NCI-H82 treated with DMSO at 0.1 percent for 48 hours (cell line): ENCODE measurements at regions not wholly inside any gene's neighbourhood (a gene's known extent, or its start where the extent isn't known, plus 50 kb on each side); places are given as distances from the start of the nearest gene placed in this dataset.

Experiments used
- DNase-seq: peaks from one replicate; lab custom pipeline; 2025; ENCODE audit not compliant: unreplicated experiment; lab: John Stamatoyannopoulos, UW

DNA sequence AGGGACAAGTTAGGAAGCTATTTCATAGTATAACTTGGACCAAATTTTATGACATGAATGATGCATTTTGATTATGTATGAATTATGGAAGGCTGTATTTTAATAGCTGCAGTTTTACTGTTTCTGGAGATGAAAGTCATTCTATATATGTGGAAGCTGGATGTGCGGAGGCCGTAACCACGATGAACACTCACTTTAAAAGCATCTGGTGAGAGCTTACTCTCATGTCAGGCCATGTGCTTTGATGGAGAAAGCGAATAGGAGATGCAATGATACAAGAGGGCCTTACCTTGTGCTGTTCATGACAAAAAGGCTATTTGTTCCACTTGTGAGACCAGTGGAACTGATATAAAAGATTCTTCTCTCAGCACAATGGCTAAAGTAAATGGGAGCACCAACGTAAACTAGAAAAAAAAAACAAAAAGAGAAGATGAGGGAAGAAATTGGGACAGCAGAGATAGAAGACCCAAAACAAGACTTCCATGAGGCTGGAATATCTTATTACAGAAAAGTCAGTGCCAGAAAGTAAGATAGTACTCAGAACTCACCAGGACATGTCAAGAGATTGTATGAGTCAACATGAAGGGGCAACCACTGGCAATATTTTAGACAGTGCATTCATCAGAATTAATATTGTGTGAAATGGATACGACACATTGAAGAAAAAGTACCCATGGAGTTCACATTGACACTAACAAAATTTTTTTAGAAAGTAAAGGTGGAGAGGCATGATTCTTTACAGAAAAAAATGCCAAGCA, 63.3 kb upstream of the GAB1 start:
- no peak for DNase-seq

DNA sequence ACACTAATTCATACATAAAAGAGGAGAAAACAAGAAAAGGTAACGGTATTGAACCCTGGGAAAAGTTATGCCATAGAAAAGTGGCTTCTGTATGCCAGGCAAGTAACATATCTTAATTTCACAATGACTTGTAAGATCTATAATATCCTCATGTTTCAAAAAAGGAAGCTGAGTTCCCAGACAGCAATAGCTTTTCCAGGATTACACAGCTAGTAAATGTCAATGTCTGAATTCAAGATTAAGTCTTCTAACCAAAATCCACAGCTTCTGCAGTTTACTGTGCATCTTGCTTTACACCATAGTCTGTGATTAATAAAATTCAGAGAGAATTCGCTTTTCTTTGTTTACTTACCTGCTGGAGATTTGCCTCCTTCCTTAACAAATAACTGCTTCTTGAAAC, 55.8 kb upstream of the GAB1 start:
- DNase-seq = no peak

DNA sequence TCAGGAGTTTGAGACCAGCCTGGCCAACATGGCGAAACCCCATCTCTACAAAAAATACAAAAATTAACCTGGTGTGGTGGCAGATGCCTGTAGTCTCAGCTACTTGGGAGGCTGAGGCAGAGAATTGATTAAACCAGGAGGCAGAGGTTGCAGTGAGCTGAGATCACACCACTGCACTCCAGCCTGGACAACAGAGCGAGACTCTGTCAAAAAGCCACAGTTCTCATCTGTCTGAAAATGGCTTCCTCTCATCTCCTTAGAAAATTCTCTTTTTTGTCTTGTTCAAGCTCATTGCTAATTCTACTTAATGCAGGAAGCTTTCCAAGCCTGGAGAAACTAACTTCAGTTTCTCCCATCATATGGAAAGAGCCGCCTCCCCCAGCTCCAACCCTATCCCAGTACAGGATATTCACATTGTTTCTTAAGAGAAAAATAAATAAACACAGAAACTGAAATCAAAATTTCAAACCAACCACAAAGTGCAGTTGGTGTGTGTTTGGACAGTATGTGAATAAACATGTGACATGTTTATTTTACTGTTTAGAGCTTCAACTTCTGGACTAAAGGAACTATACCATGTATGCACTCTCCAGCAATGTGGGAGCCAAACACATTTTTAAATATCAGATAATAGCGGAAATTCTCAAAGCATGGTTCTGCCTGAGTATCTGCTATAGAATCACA, 55.0 kb upstream of the GAB1 start:
- no peak for DNase-seq

DNA sequence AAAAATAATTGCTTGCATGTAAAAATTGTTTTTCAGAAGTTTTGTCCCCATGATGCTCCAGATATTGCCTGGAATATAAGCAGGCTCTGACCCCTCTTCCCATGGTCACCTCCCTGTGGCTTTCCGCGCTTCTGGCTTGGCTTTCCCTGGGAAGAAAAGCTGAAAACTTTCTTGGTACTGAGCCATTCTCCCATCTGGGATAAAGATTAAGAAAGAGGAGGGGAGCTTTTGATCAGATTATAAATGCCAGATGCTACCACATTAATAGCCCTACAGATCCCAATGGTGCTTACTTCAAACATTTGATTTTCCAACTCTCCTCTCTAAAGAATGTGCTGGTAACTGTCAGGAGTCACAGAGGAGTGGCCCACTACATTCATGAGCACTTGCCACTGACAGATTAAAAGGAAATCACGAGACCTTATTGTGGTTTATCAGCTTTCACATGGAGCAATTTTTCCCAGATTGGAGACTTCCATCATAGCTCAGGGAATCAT, 54.4 kb upstream of the GAB1 start:
- peak; percentile 93 for DNase-seq

DNA sequence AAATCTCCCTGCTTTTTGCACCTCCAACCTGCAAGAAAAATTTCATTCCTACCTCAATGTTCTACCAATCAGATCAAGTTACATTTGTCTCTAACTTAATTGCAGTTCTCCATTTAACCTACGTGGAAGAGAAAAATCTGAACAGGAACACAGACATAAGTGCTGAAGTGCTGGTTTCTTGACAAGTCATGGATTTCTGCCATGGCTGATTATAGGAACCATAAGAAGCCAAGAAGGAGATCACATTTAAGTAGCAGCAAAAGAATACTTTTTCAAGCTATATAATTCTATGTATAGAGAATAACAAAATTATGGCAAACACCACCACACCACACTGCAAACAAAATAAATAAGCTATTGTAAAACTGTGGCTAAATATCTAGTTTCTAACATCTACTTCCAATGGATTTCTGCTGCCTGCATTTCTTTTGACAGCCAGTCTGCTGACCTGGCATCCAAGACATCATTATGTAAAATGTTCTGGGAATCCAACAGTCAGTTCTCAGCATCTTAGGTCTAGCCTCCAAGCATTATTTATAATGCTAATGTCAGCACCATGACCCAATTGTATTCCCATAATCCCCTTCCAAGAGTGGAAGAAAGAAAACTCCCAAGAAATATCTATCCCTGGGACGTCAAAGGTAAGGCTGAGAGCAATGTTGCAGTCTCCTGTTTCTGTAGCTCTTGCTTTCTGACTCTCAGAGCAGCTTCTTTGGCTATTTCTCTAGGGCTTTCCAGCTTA, 50.8 kb upstream of the GAB1 start:
- DNase-seq = no peak

DNA sequence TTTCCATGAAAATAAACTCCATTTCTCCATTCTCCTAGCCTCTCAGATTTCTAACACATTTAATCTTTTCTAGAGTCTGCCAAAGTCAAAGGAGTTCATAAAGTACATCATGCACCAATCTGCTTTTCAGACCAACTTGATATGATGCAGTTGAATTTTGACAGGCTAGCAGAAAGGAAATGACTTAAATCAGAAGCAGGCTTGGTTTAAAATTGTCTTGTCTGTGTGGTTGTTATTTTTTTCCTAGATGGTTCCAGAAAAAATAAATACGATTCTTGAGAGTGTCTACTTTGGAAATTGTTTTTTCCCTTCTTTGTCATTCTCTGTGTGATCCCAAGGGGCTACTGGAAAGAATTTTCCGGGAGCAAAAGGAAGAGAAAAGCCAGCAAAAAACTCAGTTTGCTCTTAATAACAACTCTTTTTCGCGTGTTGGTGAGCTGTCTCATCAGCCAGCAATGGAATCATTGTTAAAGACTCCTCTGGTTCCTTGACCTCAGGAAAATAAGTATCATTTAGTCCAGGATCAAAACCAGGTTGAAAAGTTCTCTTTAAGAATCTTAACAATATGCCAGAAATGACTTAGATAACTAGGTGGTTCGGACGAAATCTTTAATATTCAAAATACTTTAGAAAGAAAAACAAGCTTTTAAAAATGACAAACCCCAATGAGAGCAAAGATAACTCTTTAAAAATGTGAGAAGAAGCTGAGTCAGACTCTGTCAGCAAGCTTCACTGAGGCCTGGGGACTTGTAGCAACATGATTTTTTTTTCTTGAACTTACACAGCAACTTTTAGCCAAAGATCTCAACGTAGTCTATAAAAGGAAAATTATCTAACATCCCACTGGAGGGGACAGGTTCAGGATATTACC, 49.7 kb upstream of the GAB1 start:
- no peak for DNase-seq
